Astrocyte of the spinal cord (primary cell): ENCODE measurements at regions not wholly inside any gene's neighbourhood (a gene's known extent, or its start where the extent isn't known, plus 50 kb on each side); places are given as distances from the start of the nearest gene placed in this dataset.
A peak's percentile ranks its signal among the peaks of the same experiment; 100 is the strongest.

Source experiments
- DNase-seq: peaks from one replicate; pipeline ENCODE4 v3.0.0; 2011; ENCODE audit warnings: low read depth, low spot score
- H3K4me3 ChIP-seq: 2 replicates; pipeline ENCODE4 v1.5.1; 2011; ENCODE audit warnings: low read depth, mild to moderate bottlenecking, low read length, moderate library complexity
- CTCF ChIP-seq: IDR thresholded peaks from 2 replicates; pipeline ENCODE4 v1.5.1; 2012; ENCODE audit warnings: low read depth, mild to moderate bottlenecking, low read length, inconsistent platforms
- in situ Hi-C: cut with HindIII; loops from 2 replicates; pipeline ENCODE4 v1.10.0; 2017; ENCODE audit warnings: low sequenced_read_pairs

GRCh38 chr13:107293924-107294323 is 726.0 kb upstream of the ARGLU1 start:
- no peak for DNase-seq
- H3K4me3 ChIP-seq: no peak overlapping the region
- in situ Hi-C loops: no loop called here
- no peak for TF ChIP-seq CTCF

GRCh38 chr13:107291875-107292274 is 723.9 kb upstream of the ARGLU1 start:
- TF ChIP-seq CTCF: no peak
- in situ Hi-C loops: no loop called here
- DNase-seq: no peak

GRCh38 chr13:107289540-107289939 is 721.6 kb upstream of the ARGLU1 start:
- no peak overlapping the region for H3K4me3 ChIP-seq
- in situ Hi-C loops: no loop called here
- TF ChIP-seq CTCF: no peak
- DNase-seq: peak; percentile 71

More at GRCh38 chr13:107291875-107292274, 723.9 kb upstream of the ARGLU1 start:
- H3K4me3 ChIP-seq: no peak overlapping the region

GRCh38 chr13:107284173-107284572 is 716.2 kb upstream of the ARGLU1 start:
- TF ChIP-seq CTCF: no peak
- H3K4me3 ChIP-seq: no peak overlapping the region
- DNase-seq: peak; percentile 60
- in situ Hi-C loops: no loop called here

GRCh38 chr13:107277911-107278310 is 710.0 kb upstream of the ARGLU1 start:
- TF ChIP-seq CTCF: no peak
- peak; percentile 44 for DNase-seq
- in situ Hi-C loops: no loop called here
- H3K4me3 ChIP-seq: no peak overlapping the region

GRCh38 chr13:107276936-107277335 is 709.0 kb upstream of the ARGLU1 start:
- H3K4me3 ChIP-seq: no peak overlapping the region
- peak; percentile 19 for DNase-seq
- no peak for TF ChIP-seq CTCF
- in situ Hi-C loops: no loop called here
